OCI-LY3 (cell line): ENCODE measurements at regions not wholly inside any gene's neighbourhood (a gene's known extent, or its start where the extent isn't known, plus 50 kb on each side); places are given as distances from the start of the nearest gene placed in this dataset.

ENCODE experiments used
- H2AFZ ChIP-seq: fragments of 200-600, 300-600 bp; shearing (Covaris generic); 2 replicates; pipeline ENCODE4 v1.6.0; 2014; ENCODE audit warnings: antibody characterized with exemption, low read depth, low read length
- H3K27ac ChIP-seq: fragments of 200-600, 300-600 bp; sonication (generic); 2 replicates; pipeline ENCODE4 v1.5.1; 2014; ENCODE audit warnings: mild to moderate bottlenecking, low read length, moderate library complexity, mixed read lengths
- H3K27me3 ChIP-seq: fragments of 200-600, 300-600 bp; sonication (generic); 2 replicates; pipeline ENCODE4 v1.6.1; 2014; ENCODE audit warnings: low read depth, low read length, mixed read lengths
- H3K36me3 ChIP-seq: fragments of 200-600, 300-600 bp; sonication (generic); replicated peaks from 2 replicates; pipeline ENCODE3; 2014; ENCODE audit warnings: low read depth, low read length, mixed read lengths
- H3K4me1 ChIP-seq: fragments of 300-600, 200-600 bp; sonication (generic); 2 replicates; pipeline ENCODE4 v1.6.1; 2014; ENCODE audit warnings: low read length, mixed read lengths
- H3K4me2 ChIP-seq: fragments of 200-600, 300-600 bp; sonication (generic); 2 replicates; pipeline ENCODE4 v1.6.1; 2014; ENCODE audit warnings: low read length, mixed read lengths
- H3K4me3 ChIP-seq: fragments of 300-600, 200-600 bp; sonication (generic); 2 replicates; pipeline ENCODE4 v1.5.1; 2014; ENCODE audit warnings: antibody characterized with exemption, mild to moderate bottlenecking, low read length, moderate library complexity
- H3K79me2 ChIP-seq: fragments of 300-600, 200-600 bp; shearing (Covaris generic); 2 replicates; pipeline ENCODE4 v1.6.1; 2014; ENCODE audit warnings: mild to moderate bottlenecking, low read length, mixed read lengths
- H3K9ac ChIP-seq: fragments of 300-600, 200-600 bp; shearing (Covaris generic); 2 replicates; pipeline ENCODE4 v1.6.0; 2014; ENCODE audit warnings: mild to moderate bottlenecking, low read length, moderate library complexity
- H3K9me3 ChIP-seq: fragments of 200-600, 300-600 bp; shearing (Covaris generic); 2 replicates; pipeline ENCODE4 v1.6.1; 2014; ENCODE audit warnings: low read length, mixed read lengths; ENCODE audit not compliant: insufficient read depth
- H4K20me1 ChIP-seq: fragments of 200-600, 300-600 bp; sonication (generic); 2 replicates; pipeline ENCODE4 v1.6.1; 2016; ENCODE audit warnings: low read length, mixed read lengths; ENCODE audit not compliant: insufficient read depth
- CTCF ChIP-seq: fragments of 200-600, 300-600 bp; sonication (generic); IDR thresholded peaks from 2 replicates; pipeline ENCODE4 v1.5.1; 2014; ENCODE audit warnings: antibody characterized with exemption, low read length, low read depth
- EZH2phosphoT487 ChIP-seq: fragments of 200-600 bp; shearing (Covaris generic); IDR thresholded peaks from 2 replicates; pipeline ENCODE4 v1.6.1; 2018; ENCODE audit warnings: antibody characterized with exemption, mixed run types, low read depth

GRCh38 chr7:92992932-92993331, 124.8 kb downstream of the SAMD9 start:
- Histone ChIP-seq H3K27me3 (no peaks in the 10 kb centered on the region), H3K9ac (no peak overlapping the region), H3K36me3 (no peaks in the 10 kb centered on the region), H3K4me2 (no peak overlapping the region), H4K20me1 (no peaks in the 10 kb centered on the region), H3K79me2 (no peaks in the 10 kb centered on the region), H2AFZ (no peak overlapping the region), H3K4me1 (no peaks in the 10 kb centered on the region), H3K4me3 (no peak overlapping the region), H3K27ac (no peak overlapping the region), H3K9me3 (no peaks in the 10 kb centered on the region)
- no peak for TF ChIP-seq EZH2phosphoT487
- TF ChIP-seq CTCF, result no peak

DNA sequence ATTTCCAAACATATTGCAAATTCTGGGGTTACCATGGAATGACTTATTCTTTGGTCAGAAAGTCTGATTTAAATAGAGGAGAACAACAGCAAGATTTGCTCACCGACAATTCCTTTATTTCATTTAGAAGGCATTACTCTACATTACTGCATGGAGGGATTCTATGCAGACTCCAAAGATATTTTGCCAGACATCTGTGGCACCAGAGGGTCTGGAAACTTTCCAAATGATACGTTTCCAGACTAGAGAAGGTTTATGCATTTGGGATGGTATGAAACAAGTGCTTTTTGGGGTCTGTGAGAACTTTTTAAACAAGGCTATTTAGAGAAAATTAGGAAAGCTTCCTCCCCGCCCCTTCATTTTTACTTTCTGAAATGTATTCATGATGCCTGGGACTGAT, 125.3 kb downstream of the SAMD9 start:
- H3K4me3 ChIP-seq, result no peak overlapping the region

DNA sequence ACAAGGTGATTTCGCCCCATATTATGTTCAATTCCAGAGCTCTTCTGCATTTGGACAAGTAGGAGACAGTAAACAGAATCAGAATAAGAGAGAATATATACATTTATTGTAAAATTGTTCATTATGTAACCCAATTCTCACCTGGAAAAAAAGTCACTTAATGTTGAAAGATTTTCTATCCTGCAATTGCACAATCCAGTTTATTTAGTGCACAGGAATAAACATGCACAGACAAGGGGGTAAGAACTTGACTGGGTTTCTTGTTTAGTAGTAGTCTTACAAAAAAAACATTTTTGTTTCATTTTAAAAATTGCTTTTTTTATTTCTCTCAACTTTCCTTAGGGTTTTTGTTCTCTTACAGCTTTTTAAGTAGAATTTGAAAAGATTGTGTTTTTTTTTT, 126.6 kb downstream of the SAMD9 start:
- H3K27me3 ChIP-seq, result no peaks in the 10 kb centered on the region
- no peak overlapping the region for H2AFZ ChIP-seq
- H3K9me3 ChIP-seq, result no peaks in the 10 kb centered on the region
- no peak overlapping the region for H3K27ac ChIP-seq
- no peak overlapping the region for H3K4me3 ChIP-seq
- H3K79me2 ChIP-seq, result no peaks in the 10 kb centered on the region
- H4K20me1 ChIP-seq, result no peaks in the 10 kb centered on the region
- H3K4me1 ChIP-seq, result no peaks in the 10 kb centered on the region
- H3K4me2 ChIP-seq, result no peak overlapping the region
- no peaks in the 10 kb centered on the region for H3K36me3 ChIP-seq
- no peak overlapping the region for H3K9ac ChIP-seq
- TF ChIP-seq EZH2phosphoT487, result no peak
- TF ChIP-seq CTCF, result no peak

More for the DNA sequence above, 125.3 kb downstream of the SAMD9 start:
- H3K4me1 ChIP-seq, result no peaks in the 10 kb centered on the region
- no peaks in the 10 kb centered on the region for H3K36me3 ChIP-seq
- H4K20me1 ChIP-seq, result no peaks in the 10 kb centered on the region
- TF ChIP-seq CTCF, result no peak
- H3K9me3 ChIP-seq, result no peaks in the 10 kb centered on the region
- H3K4me2 ChIP-seq, result no peak overlapping the region
- no peaks in the 10 kb centered on the region for H3K27me3 ChIP-seq
- H3K27ac ChIP-seq, result no peak overlapping the region
- no peaks in the 10 kb centered on the region for H3K79me2 ChIP-seq
- no peak overlapping the region for H3K9ac ChIP-seq
- H2AFZ ChIP-seq, result no peak overlapping the region

DNA sequence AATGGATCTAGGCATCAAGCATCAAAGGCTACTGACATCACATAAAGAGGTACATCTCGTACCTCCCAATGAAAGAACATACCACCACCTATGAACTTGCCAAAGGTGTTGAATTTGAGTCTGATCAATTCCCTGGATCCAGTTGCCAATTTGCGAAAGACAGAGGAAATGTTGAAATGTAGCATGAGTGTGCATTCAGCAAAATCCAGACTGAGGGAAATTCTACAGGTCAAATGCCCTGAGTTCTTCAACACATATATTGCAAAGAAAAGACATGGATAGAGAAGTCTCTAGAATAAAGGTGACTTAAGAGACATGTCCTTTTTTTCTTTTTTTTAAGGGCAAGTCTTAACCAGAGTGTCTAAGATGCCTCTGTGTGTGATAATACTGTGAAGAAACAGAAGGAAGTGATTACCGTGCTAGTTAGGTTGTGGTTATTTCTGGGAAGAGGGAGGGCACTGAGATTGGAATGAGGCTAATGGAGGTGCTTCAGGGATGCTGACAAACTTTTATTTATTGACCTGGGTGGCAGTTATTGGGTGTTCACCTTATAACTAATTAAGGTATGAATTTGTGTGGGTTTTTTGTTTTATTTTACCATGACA, 128.7 kb downstream of the SAMD9 start:
- Histone ChIP-seq H2AFZ (no peak overlapping the region), H3K27ac (no peak overlapping the region), H3K4me2 (no peak overlapping the region)

More for the DNA sequence above, 128.7 kb downstream of the SAMD9 start:
- H3K36me3 ChIP-seq, result no peaks in the 10 kb centered on the region
- no peak overlapping the region for H3K4me3 ChIP-seq
- H3K4me1 ChIP-seq, result no peaks in the 10 kb centered on the region
- H3K9me3 ChIP-seq, result no peaks in the 10 kb centered on the region
- TF ChIP-seq CTCF (no peak), EZH2phosphoT487 (no peak)
- H4K20me1 ChIP-seq, result no peaks in the 10 kb centered on the region
- H3K9ac ChIP-seq, result no peak overlapping the region
- no peaks in the 10 kb centered on the region for H3K79me2 ChIP-seq
- no peaks in the 10 kb centered on the region for H3K27me3 ChIP-seq
